ENCODE measurements at regions not wholly inside any gene's neighbourhood (a gene's known extent, or its start where the extent isn't known, plus 50 kb on each side); places are given as distances from the start of the nearest gene placed in this dataset.

GRCh38 chr2:217681791-217682190, 321.0 kb downstream of the TNS1 start:
- Histone ChIP-seq H3K27ac (no peak overlapping the region), H3K36me3 (no peaks in the 10 kb centered on the region), H3K4me3 (ENCODE audit: low read depth, low read length) (no peak overlapping the region), H3K9me3 (ENCODE audit: severe bottlenecking) (no peaks in the 10 kb centered on the region), H3K27me3 (ENCODE audit: insufficient read depth, low read depth, severe bottlenecking) (no peaks in the 10 kb centered on the region)
- TF ChIP-seq CTCF (IDR thresholded peaks at IDR 0.05; ENCODE audit: low read depth, low read length), result no peak
- DNase-seq, result no peak

- no peak overlapping the region for H3K27ac ChIP-seq
- H3K9me3 ChIP-seq (ENCODE audit: severe bottlenecking), result no peaks in the 10 kb centered on the region
- no peak for TF ChIP-seq CTCF (IDR thresholded peaks at IDR 0.05; ENCODE audit: low read depth, low read length)
- no peaks in the 10 kb centered on the region for H3K36me3 ChIP-seq
- DNase-seq, result no peak
- H3K4me3 ChIP-seq (ENCODE audit: low read depth, low read length), result no peak overlapping the region
- H3K27me3 ChIP-seq (ENCODE audit: insufficient read depth, low read depth, severe bottlenecking), result no peaks in the 10 kb centered on the region
Measured at GRCh38 chr2:217680381-217680780, 322.4 kb downstream of the TNS1 start.

- TF ChIP-seq CTCF (IDR thresholded peaks at IDR 0.05; ENCODE audit: low read depth, low read length), result no peak
Measured at GRCh38 chr2:217673627-217674026, 329.2 kb downstream of the TNS1 start.

GRCh38 chr2:217672472-217672871, 330.3 kb downstream of the TNS1 start:
- TF ChIP-seq CTCF (IDR thresholded peaks at IDR 0.05; ENCODE audit: low read depth, low read length), result no peak
- no peak overlapping the region for H3K4me3 ChIP-seq (ENCODE audit: low read depth, low read length)
- no peaks in the 10 kb centered on the region for H3K36me3 ChIP-seq
- H3K9me3 ChIP-seq (ENCODE audit: severe bottlenecking), result no peaks in the 10 kb centered on the region
- no peak overlapping the region for H3K27ac ChIP-seq
- no peak for DNase-seq
- H3K27me3 ChIP-seq (ENCODE audit: insufficient read depth, low read depth, severe bottlenecking), result no peaks in the 10 kb centered on the region

More at GRCh38 chr2:217673627-217674026, 329.2 kb downstream of the TNS1 start:
- no peaks in the 10 kb centered on the region for H3K27me3 ChIP-seq (ENCODE audit: insufficient read depth, low read depth, severe bottlenecking)
- DNase-seq, result no peak
- H3K9me3 ChIP-seq (ENCODE audit: severe bottlenecking), result no peaks in the 10 kb centered on the region
- no peaks in the 10 kb centered on the region for H3K36me3 ChIP-seq
- H3K27ac ChIP-seq, result no peak overlapping the region
- no peak overlapping the region for H3K4me3 ChIP-seq (ENCODE audit: low read depth, low read length)

GRCh38 chr2:217671871-217672270, 330.9 kb downstream of the TNS1 start:
- no peak overlapping the region for H3K4me3 ChIP-seq (ENCODE audit: low read depth, low read length)
- DNase-seq, result no peak
- H3K36me3 ChIP-seq, result no peaks in the 10 kb centered on the region
- H3K27me3 ChIP-seq (ENCODE audit: insufficient read depth, low read depth, severe bottlenecking), result no peaks in the 10 kb centered on the region
- TF ChIP-seq CTCF (IDR thresholded peaks at IDR 0.05; ENCODE audit: low read depth, low read length), result no peak
- H3K27ac ChIP-seq, result no peak overlapping the region
- no peaks in the 10 kb centered on the region for H3K9me3 ChIP-seq (ENCODE audit: severe bottlenecking)

- DNase-seq, result no peak
- no peaks in the 10 kb centered on the region for H3K36me3 ChIP-seq
- H3K27ac ChIP-seq, result no peak overlapping the region
- H3K4me3 ChIP-seq (ENCODE audit: low read depth, low read length), result no peak overlapping the region
- no peaks in the 10 kb centered on the region for H3K9me3 ChIP-seq (ENCODE audit: severe bottlenecking)
- no peaks in the 10 kb centered on the region for H3K27me3 ChIP-seq (ENCODE audit: insufficient read depth, low read depth, severe bottlenecking)
- TF ChIP-seq CTCF (IDR thresholded peaks at IDR 0.05; ENCODE audit: low read depth, low read length), result no peak
Measured at GRCh38 chr2:217671075-217671474, 331.7 kb downstream of the TNS1 start.

Data from WERI-Rb-1 (cell line).